Caco-2 (cell line): ENCODE measurements at regions not wholly inside any gene's neighbourhood (a gene's known extent, or its start where the extent isn't known, plus 50 kb on each side); places are given as distances from the start of the nearest gene placed in this dataset.

ENCODE experiments used
- BruUV-seq: library from RNA; stranded (reverse); fragments of 400-500 nt; replicated peaks from 2 replicates; lab custom pipeline; 2021; lab: Mats Ljungman, UMichigan
- CTCF ChIA-PET: fragments of 300-600 bp; sonication (Branson Sonifier 250); formaldehyde crosslinking; loops from one replicate; lab custom pipeline; 2022; ENCODE audit warnings: antibody characterized with exemption; lab: Charles Lee
- POLR2A ChIA-PET: fragments of 300-600 bp; sonication (Branson Sonifier 250); formaldehyde crosslinking; loops from one replicate; lab custom pipeline; 2022; ENCODE audit warnings: antibody characterized with exemption; lab: Charles Lee
- DNase-seq, 2 experiments: peaks; one replicate each; pipeline versions ENCODE4 v3.0.0 to v3.0.0-alpha.2; 2020 to 2022
- H3K27me3 ChIP-seq: replicated peaks from 2 replicates; pipeline ENCODE4 v1.6.0; 2011; ENCODE audit warnings: low read length; ENCODE audit not compliant: control insufficient read depth, insufficient read depth
- H3K36me3 ChIP-seq: 2 replicates; pipeline ENCODE4 v1.5.1; 2011; ENCODE audit warnings: low read length; ENCODE audit not compliant: control insufficient read depth, insufficient read depth
- H3K4me1 ChIP-seq: fragments of 250-450 bp; sonication (Bioruptor Pico); 2 replicates; pipeline ENCODE4 v1.5.1; 2020; ENCODE audit warnings: mild to moderate bottlenecking
- H3K4me3 ChIP-seq: 2 replicates; pipeline ENCODE4 v1.5.1; 2011; ENCODE audit warnings: low read depth, mild to moderate bottlenecking, control low read depth, low read length
- H3K9me3 ChIP-seq: fragments of 250-450 bp; sonication (Bioruptor Pico); 2 replicates; pipeline ENCODE4 v1.5.1; 2020; ENCODE audit warnings: mild to moderate bottlenecking, moderate library complexity
- H3K27ac Mint-ChIP-seq: one replicate; pipeline ENCODE4 v1.8.0; 2022; ENCODE audit warnings: mixed read lengths; ENCODE audit not compliant: unreplicated experiment
- H3K27me3 Mint-ChIP-seq: one replicate; pipeline ENCODE4 v1.8.0; 2022; ENCODE audit warnings: mixed read lengths; ENCODE audit not compliant: insufficient read depth, unreplicated experiment
- H3K36me3 Mint-ChIP-seq: one replicate; pipeline ENCODE4 v1.8.0; 2022; ENCODE audit warnings: mild to moderate bottlenecking, mixed read lengths; ENCODE audit not compliant: insufficient read depth, unreplicated experiment
- H3K4me1 Mint-ChIP-seq: one replicate; pipeline ENCODE4 v1.8.0; 2022; ENCODE audit warnings: low read depth, mixed read lengths; ENCODE audit not compliant: unreplicated experiment
- H3K4me3 Mint-ChIP-seq: one replicate; pipeline ENCODE4 v1.8.0; 2022; ENCODE audit warnings: mild to moderate bottlenecking, moderate library complexity, mixed read lengths; ENCODE audit not compliant: unreplicated experiment
- H3K9me3 Mint-ChIP-seq: one replicate; pipeline ENCODE4 v1.8.0; 2022; ENCODE audit warnings: mixed read lengths; ENCODE audit not compliant: unreplicated experiment
- CTCF ChIP-seq, 2 experiments: fragments of 200-600 bp in 1 of 2; IDR thresholded peaks; 1 replicate in 1 of 2; 2 replicates in 1 of 2; pipeline versions ENCODE4 v1.5.1 to v1.8.0; 2011 to 2022; ENCODE audit warnings: antibody characterized with exemption in 1 of 2, control low read depth in 1 of 2, inconsistent platforms in 1 of 2, low read depth in 1 of 2, low read length in 1 of 2, mild to moderate bottlenecking in 1 of 2, moderate library complexity in 1 of 2; ENCODE audit not compliant: insufficient read depth in 1 of 2, severe bottlenecking in 1 of 2, unreplicated experiment in 1 of 2
- intact Hi-C: fragments of 100-400 bp; cut with micrococcal nuclease; formaldehyde crosslinking; loops from one replicate; pipeline ENCODE4 v1.10.0; 2022; ENCODE audit not compliant: unreplicated experiment

DNA sequence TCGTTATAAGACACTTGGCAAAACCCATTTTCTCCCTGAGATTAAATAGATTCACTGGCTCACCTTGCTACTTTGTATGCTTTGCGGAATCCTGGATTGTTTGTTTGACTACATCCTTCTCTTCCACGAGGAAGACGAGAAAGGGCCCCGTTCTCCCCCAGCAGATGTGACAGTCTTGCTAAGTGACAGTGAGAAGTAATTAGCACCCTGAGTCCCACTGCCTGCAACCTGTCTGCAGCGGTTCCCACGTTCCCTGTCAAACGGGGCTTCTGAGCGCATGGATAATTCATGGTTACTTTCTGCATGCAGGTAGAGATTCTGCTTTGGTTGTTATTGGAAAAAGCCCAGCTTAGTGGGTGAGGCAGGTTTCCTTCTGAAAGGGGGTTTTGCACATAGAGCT lies 163.7 kb downstream of the CDH26 start:
- POLR2A ChIA-PET = no interaction called here
- DNase-seq = peak in 1 of 2 experiments; percentile 32
- no peak for TF ChIP-seq CTCF (IDR thresholded peaks at IDR 0.05; ENCODE audit: insufficient read depth in 1 of 2, low read depth in 1 of 2, low read length in 1 of 2, severe bottlenecking in 1 of 2, unreplicated experiment in 1 of 2)
- intact Hi-C loops = no loop called here
- peaks cover 3% of the 10 kb centered on the region for H3K27me3 ChIP-seq
- no peak overlapping the region for H3K4me3 ChIP-seq
- no TSS peak for BruUV-seq
- Mint-ChIP-seq H3K4me3 (no peak overlapping the region), H3K4me1 (no peaks in the 10 kb centered on the region), H3K27me3 (peaks cover 56% of the 10 kb centered on the region), H3K9me3 (no peaks in the 10 kb centered on the region), H3K36me3 (no peaks in the 10 kb centered on the region), H3K27ac (no peak overlapping the region)
- no peaks in the 10 kb centered on the region for H3K4me1 ChIP-seq
- H3K36me3 ChIP-seq = no peaks in the 10 kb centered on the region
- CTCF ChIA-PET = interaction anchor here (2.3 kb wide), 1 partner anchor 64 kb away, joined by 14 read pairs; no protein-coding TSS in a partner anchor
- H3K9me3 ChIP-seq = no peaks in the 10 kb centered on the region

GRCh38 chr20:60122671-60123070 lies 164.4 kb downstream of the CDH26 start:
- Mint-ChIP-seq H3K27me3 (peaks cover 50% of the 10 kb centered on the region), H3K4me3 (no peak overlapping the region), H3K27ac (no peak overlapping the region), H3K4me1 (no peaks in the 10 kb centered on the region), H3K9me3 (no peaks in the 10 kb centered on the region), H3K36me3 (no peaks in the 10 kb centered on the region)
- Histone ChIP-seq H3K4me3 (no peak overlapping the region), H3K27me3 (peaks cover 3% of the 10 kb centered on the region), H3K9me3 (no peaks in the 10 kb centered on the region), H3K36me3 (no peaks in the 10 kb centered on the region), H3K4me1 (no peaks in the 10 kb centered on the region)
- TF ChIP-seq CTCF (IDR thresholded peaks at IDR 0.05; ENCODE audit: insufficient read depth in 1 of 2, low read depth in 1 of 2, low read length in 1 of 2, severe bottlenecking in 1 of 2, unreplicated experiment in 1 of 2) = no peak
- no TSS peak for BruUV-seq
- peak in 1 of 2 experiments; percentile 30 for DNase-seq
- ChIA-PET CTCF (interaction anchor here (0.9 to 2.3 kb wide), 2 partner anchors 65 to 627 kb away, joined by 3 to 14 read pairs; no protein-coding TSS in a partner anchor), POLR2A (no interaction called here)
- intact Hi-C loops = no loop called here

- H3K36me3 Mint-ChIP-seq = no peaks in the 10 kb centered on the region
- no peaks in the 10 kb centered on the region for H3K4me1 ChIP-seq
- H3K4me3 ChIP-seq = no peak overlapping the region
- no peak for TF ChIP-seq CTCF (IDR thresholded peaks at IDR 0.05; ENCODE audit: insufficient read depth in 1 of 2, low read depth in 1 of 2, low read length in 1 of 2, severe bottlenecking in 1 of 2, unreplicated experiment in 1 of 2)
- H3K27me3 ChIP-seq = peaks cover 3% of the 10 kb centered on the region
- H3K4me3 Mint-ChIP-seq = no peak overlapping the region
- H3K4me1 Mint-ChIP-seq = no peaks in the 10 kb centered on the region
- CTCF ChIA-PET = interaction anchor here (0.9 to 2.3 kb wide), 2 partner anchors 66 to 627 kb away, joined by 3 to 14 read pairs; no protein-coding TSS in a partner anchor
- no TSS peak for BruUV-seq
- POLR2A ChIA-PET = no interaction called here
- intact Hi-C loops = no loop called here
- DNase-seq = peak in 1 of 2 experiments; percentile 31
- H3K36me3 ChIP-seq = no peaks in the 10 kb centered on the region
- no peak overlapping the region for H3K27ac Mint-ChIP-seq
- no peaks in the 10 kb centered on the region for H3K9me3 ChIP-seq
- H3K27me3 Mint-ChIP-seq = peaks cover 49% of the 10 kb centered on the region
- no peaks in the 10 kb centered on the region for H3K9me3 Mint-ChIP-seq
Observed at GRCh38 chr20:60123096-60123495, 164.9 kb downstream of the CDH26 start.
